ENCODE measurements at regions not wholly inside any gene's neighbourhood (a gene's known extent, or its start where the extent isn't known, plus 50 kb on each side); places are given as distances from the start of the nearest gene placed in this dataset.
"Not testable (repeated sequence)": the region's sequence is repeated elsewhere in the genome, so short reads cannot be mapped to it uniquely, and the experiment has no call there.

DNA sequence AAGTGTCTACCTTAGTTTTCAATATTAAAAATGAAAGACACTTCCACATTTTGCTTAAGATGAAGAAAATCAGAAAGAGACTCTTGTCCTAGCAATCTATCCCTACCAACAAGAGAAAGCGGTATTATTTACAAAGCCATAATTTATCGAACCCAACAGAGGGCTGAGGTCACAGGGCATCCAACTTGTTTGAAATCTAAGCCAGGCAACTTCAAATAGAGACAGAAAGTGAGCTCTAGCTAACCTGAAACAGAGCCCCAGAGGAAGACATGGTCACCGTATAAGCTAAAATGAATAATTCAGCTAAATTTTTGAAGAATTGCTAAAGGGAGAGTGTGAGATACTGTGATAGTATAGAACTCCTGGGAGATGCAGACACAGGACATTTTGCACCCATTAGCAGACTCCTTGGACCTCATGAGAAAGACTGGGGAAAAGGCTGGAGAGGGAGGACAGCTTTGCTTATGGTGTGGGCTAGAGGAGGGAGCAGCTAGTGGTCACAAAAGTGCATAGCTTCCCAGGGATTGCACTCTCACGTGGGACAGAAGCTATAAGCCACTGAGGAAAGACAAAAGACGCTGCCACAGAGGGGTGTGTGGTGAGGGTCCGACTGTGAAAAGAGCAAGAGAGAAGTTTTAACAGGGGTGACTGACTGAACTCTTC lies 624.2 kb upstream of the GRIN3A start:
- TF ChIP-seq, protein P1, sequence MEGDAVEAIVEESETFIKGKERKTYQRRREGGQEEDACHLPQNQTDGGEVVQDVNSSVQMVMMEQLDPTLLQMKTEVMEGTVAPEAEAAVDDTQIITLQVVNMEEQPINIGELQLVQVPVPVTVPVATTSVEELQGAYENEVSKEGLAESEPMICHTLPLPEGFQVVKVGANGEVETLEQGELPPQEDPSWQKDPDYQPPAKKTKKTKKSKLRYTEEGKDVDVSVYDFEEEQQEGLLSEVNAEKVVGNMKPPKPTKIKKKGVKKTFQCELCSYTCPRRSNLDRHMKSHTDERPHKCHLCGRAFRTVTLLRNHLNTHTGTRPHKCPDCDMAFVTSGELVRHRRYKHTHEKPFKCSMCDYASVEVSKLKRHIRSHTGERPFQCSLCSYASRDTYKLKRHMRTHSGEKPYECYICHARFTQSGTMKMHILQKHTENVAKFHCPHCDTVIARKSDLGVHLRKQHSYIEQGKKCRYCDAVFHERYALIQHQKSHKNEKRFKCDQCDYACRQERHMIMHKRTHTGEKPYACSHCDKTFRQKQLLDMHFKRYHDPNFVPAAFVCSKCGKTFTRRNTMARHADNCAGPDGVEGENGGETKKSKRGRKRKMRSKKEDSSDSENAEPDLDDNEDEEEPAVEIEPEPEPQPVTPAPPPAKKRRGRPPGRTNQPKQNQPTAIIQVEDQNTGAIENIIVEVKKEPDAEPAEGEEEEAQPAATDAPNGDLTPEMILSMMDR (conservative IDR thresholded peaks at IDR 0.05): no peak
- H3K27ac ChIP-seq: no peak overlapping the region

DNA sequence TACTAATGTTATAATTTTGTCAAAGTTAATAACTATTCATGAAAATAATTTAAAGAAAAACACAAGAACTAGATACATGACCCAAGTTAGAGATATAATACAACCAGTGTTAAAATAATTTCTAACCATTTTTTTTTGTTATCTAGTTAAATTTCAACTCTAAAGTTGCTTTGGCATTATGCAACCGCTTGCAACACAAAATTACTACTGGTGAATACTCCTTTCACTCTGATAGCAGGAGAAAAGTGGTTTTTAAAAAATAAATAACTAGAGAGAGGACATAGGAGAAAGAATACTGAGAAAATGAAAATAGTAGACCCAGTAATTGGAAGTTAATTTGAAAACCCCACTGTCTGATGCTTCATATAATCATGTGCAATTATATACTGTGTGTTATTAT lies 622.4 kb upstream of the GRIN3A start:
- TF ChIP-seq, protein P1 (conservative IDR thresholded peaks at IDR 0.05): no peak

DNA sequence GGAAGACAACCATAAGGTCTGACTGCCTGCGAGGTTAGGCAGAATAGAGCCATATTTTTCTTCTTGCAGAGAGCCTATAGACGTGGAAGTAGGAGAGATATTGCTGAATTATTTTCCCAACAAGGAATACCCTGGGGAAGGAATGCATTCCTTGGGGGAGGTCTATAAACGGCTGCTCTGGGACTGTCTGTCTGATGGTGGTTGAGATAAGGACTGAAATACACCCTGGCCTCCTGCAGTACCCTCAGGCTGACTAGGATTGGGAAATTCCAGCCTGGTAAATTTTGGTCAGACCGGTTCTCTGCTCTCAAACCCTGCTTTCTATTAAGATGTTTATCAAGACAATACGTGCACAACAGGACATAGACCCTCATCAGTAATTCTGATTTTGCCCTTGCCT lies 617.5 kb upstream of the GRIN3A start:
- TF ChIP-seq, protein P1 (conservative IDR thresholded peaks at IDR 0.05): no peak

More for the DNA sequence above, 622.4 kb upstream of the GRIN3A start:
- no peak overlapping the region for H3K27ac ChIP-seq

DNA sequence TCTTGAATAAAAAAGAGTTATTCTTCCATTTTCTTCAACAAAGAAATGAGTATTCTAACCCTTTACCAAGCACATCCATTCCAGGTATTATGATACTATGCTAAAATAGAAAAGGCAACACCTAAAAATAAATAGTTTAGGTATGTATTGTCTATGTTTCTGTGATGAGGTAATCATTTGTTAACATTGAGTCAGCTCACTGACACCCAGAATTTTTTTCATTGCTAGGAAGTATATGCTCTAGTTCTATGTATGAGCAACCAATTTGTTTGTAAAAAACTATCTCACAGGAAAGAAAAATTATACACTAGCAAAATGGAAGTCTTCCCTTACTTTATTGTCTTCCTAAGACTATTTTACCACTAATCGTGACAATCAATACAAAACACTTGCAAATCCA lies 615.6 kb upstream of the GRIN3A start:
- TF ChIP-seq, protein P1 (conservative IDR thresholded peaks at IDR 0.05): no peak
- H3K27ac ChIP-seq: no peak overlapping the region

More for the DNA sequence above, 617.5 kb upstream of the GRIN3A start:
- H3K27ac ChIP-seq: no peak overlapping the region

DNA sequence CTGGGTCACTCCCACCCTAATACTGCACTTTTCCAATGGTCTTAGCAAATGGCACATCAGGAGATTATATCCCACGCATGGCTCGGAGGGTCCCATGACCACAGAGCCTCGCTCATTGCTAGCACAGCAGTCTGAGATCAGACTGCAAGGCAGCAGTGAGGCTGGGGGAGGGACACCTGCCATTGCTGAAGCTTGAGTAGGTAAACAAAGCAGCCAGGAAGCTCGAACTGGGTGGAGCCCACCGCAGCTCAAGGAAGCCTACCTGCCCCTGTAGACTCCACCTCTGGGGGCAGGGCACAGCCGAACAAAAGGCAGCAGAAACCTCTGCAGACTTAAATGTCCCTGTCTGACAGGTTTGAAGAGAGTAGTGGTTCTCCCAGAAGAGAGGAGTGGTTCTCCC lies 599.0 kb upstream of the GRIN3A start:
- H3K27ac ChIP-seq: not testable (repeated sequence)

DNA sequence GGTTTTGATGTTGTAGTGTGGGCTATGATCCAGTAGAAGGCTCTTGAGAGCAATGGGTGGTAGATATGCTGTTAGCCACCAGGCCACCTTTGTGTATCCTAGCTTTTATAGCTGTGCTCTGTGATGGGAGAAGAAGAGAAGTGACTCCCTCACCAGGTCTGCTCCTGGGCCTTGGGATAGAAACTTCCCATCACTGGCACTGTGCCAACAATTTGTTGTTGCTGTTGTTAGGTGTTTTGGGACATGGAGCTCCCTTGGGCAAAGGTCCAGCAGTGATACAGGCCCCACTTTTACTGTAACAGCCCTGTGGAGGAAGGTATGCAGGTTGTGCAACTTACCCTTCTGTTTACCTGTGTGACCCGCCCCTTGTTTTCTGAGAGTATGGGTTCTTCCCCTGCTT lies 570.9 kb upstream of the GRIN3A start:
- no peak overlapping the region for H3K27ac ChIP-seq
- TF ChIP-seq, protein P1 (conservative IDR thresholded peaks at IDR 0.05): no peak

DNA sequence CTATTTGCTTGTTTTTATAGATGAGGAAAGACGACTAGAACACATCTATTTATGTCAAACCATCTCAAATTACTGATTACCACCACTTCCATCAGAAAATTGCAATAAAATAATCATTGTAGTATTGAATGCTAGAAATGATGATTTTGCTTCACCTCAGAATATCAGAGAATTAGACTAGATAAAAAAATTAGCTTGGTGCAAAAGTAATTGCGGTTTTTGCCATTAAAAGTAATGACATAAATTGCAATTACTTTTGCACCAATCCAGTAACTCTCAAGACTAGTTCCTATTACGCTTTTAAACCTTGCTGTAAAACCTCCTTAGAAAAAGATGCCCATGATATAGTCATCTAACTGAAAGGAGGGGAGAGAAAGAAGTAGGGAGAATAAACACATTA lies 556.7 kb upstream of the GRIN3A start:
- H3K27ac ChIP-seq: no peak overlapping the region
- TF ChIP-seq, protein P1 (conservative IDR thresholded peaks at IDR 0.05): no peak

DNA sequence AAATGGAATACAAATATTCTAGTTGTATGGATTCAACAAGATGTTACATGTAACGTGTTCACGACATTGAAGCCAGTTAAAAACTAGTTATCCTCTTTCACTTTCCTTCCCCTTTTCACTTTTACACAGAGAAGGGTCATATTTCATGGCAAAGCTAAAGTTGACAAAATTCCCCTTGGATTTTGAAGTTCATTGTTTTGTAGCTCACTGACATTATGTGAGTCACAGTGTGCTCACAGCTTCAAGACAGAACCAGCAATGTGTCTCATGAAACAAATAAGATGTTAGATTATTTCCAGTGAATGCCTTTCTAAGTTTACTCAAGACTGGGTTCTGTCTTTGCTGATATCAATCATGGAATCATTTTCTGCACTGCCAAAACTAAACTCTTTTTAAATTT lies 535.5 kb upstream of the GRIN3A start:
- TF ChIP-seq, protein P1 (conservative IDR thresholded peaks at IDR 0.05): no peak

More for the DNA sequence above, 535.5 kb upstream of the GRIN3A start:
- no peak overlapping the region for H3K27ac ChIP-seq
